VCaP (cell line): ENCODE measurements at regions not wholly inside any gene's neighbourhood (a gene's known extent, or its start where the extent isn't known, plus 50 kb on each side); places are given as distances from the start of the nearest gene placed in this dataset.

Source experiments
- H3K27ac ChIP-seq: fragments of 450-650 bp; 2 replicates; pipeline ENCODE4 v1.5.1; 2017
- CTCF ChIP-seq: fragments of 450-650 bp; conservative IDR thresholded peaks from 2 replicates; pipeline ENCODE4 v1.5.1; 2017; ENCODE audit warnings: mild to moderate bottlenecking, moderate library complexity

GRCh38 chr6:71599359-71599758 is 287.0 kb upstream of the RIMS1 start:
- TF ChIP-seq CTCF: no peak

GRCh38 chr6:71602385-71603007 is 283.9 kb upstream of the RIMS1 start:
- H3K27ac ChIP-seq: no peak overlapping the region

More at GRCh38 chr6:71599359-71599758, 287.0 kb upstream of the RIMS1 start:
- H3K27ac ChIP-seq: no peak overlapping the region

GRCh38 chr6:71603021-71603420 is 283.3 kb upstream of the RIMS1 start:
- TF ChIP-seq CTCF: no peak
- H3K27ac ChIP-seq: no peak overlapping the region

More at GRCh38 chr6:71602385-71603007, 283.9 kb upstream of the RIMS1 start:
- no peak for TF ChIP-seq CTCF

GRCh38 chr6:71608646-71609045 is 277.7 kb upstream of the RIMS1 start:
- H3K27ac ChIP-seq: no peak overlapping the region
- no peak for TF ChIP-seq CTCF

GRCh38 chr6:71619836-71620235 is 266.5 kb upstream of the RIMS1 start:
- H3K27ac ChIP-seq: no peak overlapping the region
- TF ChIP-seq CTCF: no peak

GRCh38 chr6:71621918-71622519 is 264.3 kb upstream of the RIMS1 start:
- peak; percentile 76 for TF ChIP-seq CTCF
- H3K27ac ChIP-seq: no peak overlapping the region

- H3K27ac ChIP-seq: no peak overlapping the region
- TF ChIP-seq CTCF: no peak
Observed at GRCh38 chr6:71642120-71642519, 244.2 kb upstream of the RIMS1 start.
